Omental fat pad (tissue), 3 donors: ENCODE measurements at regions not wholly inside any gene's neighbourhood (a gene's known extent, or its start where the extent isn't known, plus 50 kb on each side); places are given as distances from the start of the nearest gene placed in this dataset.

Experiments
- ATAC-seq: fragments of 150-250 bp; one replicate; pipeline ENCODE4 v1.9.1; 2016; ENCODE audit warnings: mild to moderate bottlenecking, moderate library complexity; ENCODE audit not compliant: low FRiP score
- DNase-seq: peaks from one replicate; pipeline ENCODE4 v3.0.0-alpha.2; 2019; ENCODE audit warnings: low spot score
- TF ChIP-seq, protein P1 (sequence below), 3 donors: fragments of 450-650 bp; IDR thresholded peaks; one replicate each; pipeline ENCODE4 v1.5.1; 2016 to 2017; ENCODE audit warnings: antibody characterized with exemption in 3 of 3, mild to moderate bottlenecking in 3 of 3, moderate library complexity in 2 of 3

- ATAC-seq (no peak), DNase-seq (no peak)
- TF ChIP-seq, protein P1, sequence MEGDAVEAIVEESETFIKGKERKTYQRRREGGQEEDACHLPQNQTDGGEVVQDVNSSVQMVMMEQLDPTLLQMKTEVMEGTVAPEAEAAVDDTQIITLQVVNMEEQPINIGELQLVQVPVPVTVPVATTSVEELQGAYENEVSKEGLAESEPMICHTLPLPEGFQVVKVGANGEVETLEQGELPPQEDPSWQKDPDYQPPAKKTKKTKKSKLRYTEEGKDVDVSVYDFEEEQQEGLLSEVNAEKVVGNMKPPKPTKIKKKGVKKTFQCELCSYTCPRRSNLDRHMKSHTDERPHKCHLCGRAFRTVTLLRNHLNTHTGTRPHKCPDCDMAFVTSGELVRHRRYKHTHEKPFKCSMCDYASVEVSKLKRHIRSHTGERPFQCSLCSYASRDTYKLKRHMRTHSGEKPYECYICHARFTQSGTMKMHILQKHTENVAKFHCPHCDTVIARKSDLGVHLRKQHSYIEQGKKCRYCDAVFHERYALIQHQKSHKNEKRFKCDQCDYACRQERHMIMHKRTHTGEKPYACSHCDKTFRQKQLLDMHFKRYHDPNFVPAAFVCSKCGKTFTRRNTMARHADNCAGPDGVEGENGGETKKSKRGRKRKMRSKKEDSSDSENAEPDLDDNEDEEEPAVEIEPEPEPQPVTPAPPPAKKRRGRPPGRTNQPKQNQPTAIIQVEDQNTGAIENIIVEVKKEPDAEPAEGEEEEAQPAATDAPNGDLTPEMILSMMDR (IDR thresholded peaks at IDR 0.05) = no peak
Observed at GRCh38 chr1:90192408-90192807, 197.5 kb downstream of the ZNF326 start.

DNA sequence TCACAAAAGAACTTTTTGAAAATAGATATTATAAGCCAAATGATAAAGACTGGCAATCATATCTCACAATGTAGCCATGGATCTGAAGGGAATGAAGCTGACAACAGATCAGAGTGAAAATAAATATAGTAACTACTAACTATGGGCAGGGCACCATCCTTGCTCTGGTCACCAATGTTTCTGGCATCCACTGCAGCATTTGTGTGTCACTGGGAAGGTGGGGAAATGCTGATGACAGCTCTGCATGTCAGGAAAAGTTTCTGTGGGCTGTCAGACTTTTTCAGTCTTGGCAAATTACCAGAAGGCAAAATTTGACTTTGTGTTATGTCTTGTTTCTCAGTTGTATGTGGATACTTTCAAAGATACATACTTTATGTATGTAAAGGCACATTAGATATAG, 195.6 kb downstream of the ZNF326 start:
- TF ChIP-seq, protein P1 (IDR thresholded peaks at IDR 0.05) = no peak
- ATAC-seq = no peak
- no peak for DNase-seq

- no peak for ATAC-seq
- TF ChIP-seq, protein P1 (IDR thresholded peaks at IDR 0.05) = no peak
Observed at GRCh38 chr1:90189889-90190288, 195.0 kb downstream of the ZNF326 start.

GRCh38 chr1:90187323-90187585, 192.3 kb downstream of the ZNF326 start:
- TF ChIP-seq, protein P1 (IDR thresholded peaks at IDR 0.05) = no peak
- no peak for ATAC-seq
- no peak for DNase-seq

More at GRCh38 chr1:90189889-90190288, 195.0 kb downstream of the ZNF326 start:
- DNase-seq = no peak

DNA sequence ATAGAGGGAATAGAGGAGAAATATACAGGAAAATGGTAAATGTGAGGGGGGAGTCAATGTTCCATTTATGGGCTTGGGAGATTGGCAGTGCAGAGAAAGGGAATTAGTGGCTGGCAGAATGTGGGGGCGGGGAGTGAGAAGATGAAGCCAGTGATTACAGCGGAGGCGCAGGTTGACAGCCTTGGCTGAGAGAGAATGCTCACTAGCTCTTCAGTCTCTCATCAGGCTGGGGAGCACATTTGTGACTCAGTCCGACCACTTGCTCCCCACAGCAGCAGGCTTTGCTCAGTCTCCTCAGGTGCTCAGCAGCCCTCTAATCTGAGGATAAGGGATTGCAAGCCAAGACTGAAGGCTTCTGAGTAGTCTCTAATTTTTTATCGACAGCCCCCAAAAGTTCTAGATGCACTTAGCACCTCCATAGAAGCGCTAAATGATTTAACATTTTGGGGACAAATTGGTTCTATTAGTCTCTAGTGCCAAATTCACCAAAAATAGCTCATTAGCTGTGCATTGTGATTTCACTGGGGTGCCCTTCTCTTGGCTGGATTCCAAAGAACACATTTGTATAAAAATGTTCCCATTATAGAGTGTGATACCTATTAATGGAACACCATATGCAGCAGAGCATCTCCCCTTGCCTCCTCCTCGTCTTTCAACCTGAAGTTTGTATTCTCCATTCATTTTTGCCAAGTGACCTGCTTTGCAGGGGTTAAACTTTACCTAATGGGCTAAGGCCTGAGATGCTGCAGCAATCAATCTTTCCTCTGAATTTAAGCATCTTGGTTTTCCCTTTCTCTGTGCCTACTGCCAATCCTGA, 191.8 kb downstream of the ZNF326 start:
- no peak for ATAC-seq
- DNase-seq = no peak
- TF ChIP-seq, protein P1 (IDR thresholded peaks at IDR 0.05) = no peak

DNA sequence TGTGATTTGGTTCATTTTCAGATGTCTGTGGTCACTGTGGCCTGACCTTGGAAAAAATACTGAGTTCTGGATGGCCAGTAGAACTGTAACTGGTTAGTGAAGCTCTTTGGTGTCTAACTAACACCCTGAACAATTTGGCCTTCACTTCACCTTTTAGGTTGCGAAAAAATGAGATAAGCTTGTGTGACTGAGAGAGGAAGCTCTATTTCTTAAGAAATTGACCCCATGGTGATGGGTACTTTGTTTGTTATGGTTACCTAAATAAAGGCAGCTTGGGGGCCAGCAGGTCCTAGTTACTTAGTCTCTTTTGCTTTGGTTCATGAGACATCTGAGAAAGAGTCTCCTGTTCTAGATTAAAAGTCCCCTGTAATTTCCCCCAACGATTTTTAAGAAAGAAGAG, 181.6 kb downstream of the ZNF326 start:
- ATAC-seq (no peak), DNase-seq (no peak)
- TF ChIP-seq, protein P1 (IDR thresholded peaks at IDR 0.05) = no peak

- TF ChIP-seq, protein P1 (IDR thresholded peaks at IDR 0.05) = no peak
- ATAC-seq (peak; percentile 32), DNase-seq (no peak)
Observed at GRCh38 chr1:90175490-90176167, 180.7 kb downstream of the ZNF326 start.
